OCI-LY7 (cell line): ENCODE measurements at regions not wholly inside any gene's neighbourhood (a gene's known extent, or its start where the extent isn't known, plus 50 kb on each side); places are given as distances from the start of the nearest gene placed in this dataset.

Source experiments
- CTCF ChIP-seq: fragments of 200-600 bp; sonication (generic); conservative IDR thresholded peaks from 2 replicates; pipeline ENCODE4 v1.5.1; 2014; ENCODE audit warnings: mild to moderate bottlenecking, antibody characterized with exemption, low read length, moderate library complexity, mixed read lengths
- EZH2phosphoT487 ChIP-seq: fragments of 200-600 bp; sonication (generic); IDR thresholded peaks from 2 replicates; pipeline ENCODE4 v1.6.1; 2018; ENCODE audit warnings: low read depth, borderline replicate concordance, mild to moderate bottlenecking, mixed run types, antibody characterized with exemption, low read length, moderate library complexity, mixed read lengths

- TF ChIP-seq CTCF: no peak
- no peak for TF ChIP-seq EZH2phosphoT487
These were observed 164.1 kb downstream of the CHIC2 start for GRCh38 chr4:53900271-53900649.
